ENCODE measurements at regions not wholly inside any gene's neighbourhood (a gene's known extent, or its start where the extent isn't known, plus 50 kb on each side); places are given as distances from the start of the nearest gene placed in this dataset.

GRCh38 chr10:100683545-100684300, 61.7 kb upstream of the PAX2 start:
- Mint-ChIP-seq H3K27ac (no peak overlapping the region), H3K36me3 (no peaks in the 10 kb centered on the region), H3K4me3 (no peak overlapping the region), H3K4me1 (no peaks in the 10 kb centered on the region), H3K27me3 (ENCODE audit: low read depth in 2 of 2) (peaks cover 70 to 75% of the 10 kb centered on the region in 2 donors), H3K9me3 (no peaks in the 10 kb centered on the region)
- Histone ChIP-seq H3K36me3 (ENCODE audit: control insufficient read depth, insufficient read depth, low read length) (no peaks in the 10 kb centered on the region), H3K4me3 (ENCODE audit: low read length) (no peak overlapping the region), H3K27ac (ENCODE audit: low read length) (no peak overlapping the region), H3K9me3 (ENCODE audit: control insufficient read depth, insufficient read depth, low read length) (no peaks in the 10 kb centered on the region), H3K4me1 (ENCODE audit: control insufficient read depth, insufficient read depth, low read length) (no peaks in the 10 kb centered on the region), H3K27me3 (ENCODE audit: control insufficient read depth, insufficient read depth, low read length) (peaks cover 36% of the 10 kb centered on the region)
- WGBS (ENCODE audit: insufficient coverage), result 2% methylated on average over 13 of the region's 14 CpGs
- ATAC-seq (no peak), DNase-seq (no peak)
- TF ChIP-seq CTCF (IDR thresholded peaks at IDR 0.05), result no peak
- intact Hi-C loops (cut with micrococcal nuclease), result no loop called here

- no peaks in the 10 kb centered on the region for H3K4me1 ChIP-seq (ENCODE audit: control insufficient read depth, insufficient read depth, low read length)
- Mint-ChIP-seq H3K9me3 (no peaks in the 10 kb centered on the region), H3K27ac (no peak overlapping the region), H3K4me1 (no peaks in the 10 kb centered on the region), H3K36me3 (no peaks in the 10 kb centered on the region), H3K4me3 (no peak overlapping the region), H3K27me3 (ENCODE audit: low read depth in 2 of 2) (peaks cover 69 to 79% of the 10 kb centered on the region in 2 donors)
- no peak overlapping the region for H3K4me3 ChIP-seq (ENCODE audit: low read length)
- H3K27ac ChIP-seq (ENCODE audit: low read length), result no peak overlapping the region
- no peaks in the 10 kb centered on the region for H3K9me3 ChIP-seq (ENCODE audit: control insufficient read depth, insufficient read depth, low read length)
- peaks cover 33% of the 10 kb centered on the region for H3K27me3 ChIP-seq (ENCODE audit: control insufficient read depth, insufficient read depth, low read length)
- 7% methylated on average over 9 of the region's 9 CpGs for WGBS (ENCODE audit: insufficient coverage)
- no peak for DNase-seq
- no peaks in the 10 kb centered on the region for H3K36me3 ChIP-seq (ENCODE audit: control insufficient read depth, insufficient read depth, low read length)
- no peak for TF ChIP-seq CTCF (IDR thresholded peaks at IDR 0.05)
- ATAC-seq, result no peak
- intact Hi-C loops (cut with micrococcal nuclease), result no loop called here
Observed at GRCh38 chr10:100684688-100685235, 60.6 kb upstream of the PAX2 start.

- Histone ChIP-seq H3K27me3 (ENCODE audit: control insufficient read depth, insufficient read depth, low read length) (peaks cover 33% of the 10 kb centered on the region), H3K9me3 (ENCODE audit: control insufficient read depth, insufficient read depth, low read length) (no peaks in the 10 kb centered on the region), H3K27ac (ENCODE audit: low read length) (no peak overlapping the region), H3K36me3 (ENCODE audit: control insufficient read depth, insufficient read depth, low read length) (no peaks in the 10 kb centered on the region), H3K4me3 (ENCODE audit: low read length) (no peak overlapping the region), H3K4me1 (ENCODE audit: control insufficient read depth, insufficient read depth, low read length) (no peaks in the 10 kb centered on the region)
- WGBS (ENCODE audit: insufficient coverage), result 62% methylated on average over 6 of the region's 6 CpGs
- Mint-ChIP-seq H3K36me3 (no peaks in the 10 kb centered on the region), H3K4me1 (no peaks in the 10 kb centered on the region), H3K9me3 (no peaks in the 10 kb centered on the region), H3K27me3 (ENCODE audit: low read depth in 2 of 2) (peaks cover 69 to 77% of the 10 kb centered on the region in 2 donors), H3K27ac (no peak overlapping the region), H3K4me3 (no peak overlapping the region)
- intact Hi-C loops (cut with micrococcal nuclease), result no loop called here
- ATAC-seq (no peak), DNase-seq (no peak)
- no peak for TF ChIP-seq CTCF (IDR thresholded peaks at IDR 0.05)
Observed at GRCh38 chr10:100685331-100685730, 60.1 kb upstream of the PAX2 start.
